Stimulated activated CD4-positive, alpha-beta T cell treated with anti-CD3 and anti-CD28 coated beads, Interleukin-2, amount 100 ng/mL, for 48 hours (primary cell): ENCODE measurements at regions not wholly inside any gene's neighbourhood (a gene's known extent, or its start where the extent isn't known, plus 50 kb on each side); places are given as distances from the start of the nearest gene placed in this dataset.
"Not testable (repeated sequence)": the region's sequence is repeated elsewhere in the genome, so short reads cannot be mapped to it uniquely, and the experiment has no call there.

Experiments
- DNase-seq, 2 donors: peaks; one replicate each; pipeline ENCODE4 v3.0.0-alpha.2; 2020

GRCh38 chr1:187563191-187563590 is 734.4 kb downstream of the PLA2G4A start:
- DNase-seq: no peak

GRCh38 chr1:187566354-187566753 is 737.6 kb downstream of the PLA2G4A start:
- no peak for DNase-seq

- DNase-seq: no peak
Measured at GRCh38 chr1:187568067-187568466, 739.3 kb downstream of the PLA2G4A start.

DNA sequence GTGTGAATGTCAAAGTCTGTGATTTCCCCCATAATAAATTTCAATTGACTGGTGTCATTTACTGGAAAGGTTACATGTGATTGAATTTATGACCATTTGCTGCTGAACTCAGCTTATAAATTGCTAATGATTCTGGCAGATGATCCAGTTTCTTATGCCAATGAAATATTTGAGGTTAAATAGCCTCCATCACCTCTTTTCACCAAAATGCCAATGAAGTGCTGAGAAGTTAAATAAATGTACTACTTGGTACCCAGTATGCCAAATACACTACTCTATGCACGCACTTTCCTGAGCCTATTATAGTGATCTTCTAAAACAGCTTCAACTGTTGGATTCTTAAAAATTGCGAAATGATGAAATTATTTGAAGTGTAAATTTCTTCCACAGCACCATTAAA is 741.4 kb downstream of the PLA2G4A start:
- no peak for DNase-seq

DNA sequence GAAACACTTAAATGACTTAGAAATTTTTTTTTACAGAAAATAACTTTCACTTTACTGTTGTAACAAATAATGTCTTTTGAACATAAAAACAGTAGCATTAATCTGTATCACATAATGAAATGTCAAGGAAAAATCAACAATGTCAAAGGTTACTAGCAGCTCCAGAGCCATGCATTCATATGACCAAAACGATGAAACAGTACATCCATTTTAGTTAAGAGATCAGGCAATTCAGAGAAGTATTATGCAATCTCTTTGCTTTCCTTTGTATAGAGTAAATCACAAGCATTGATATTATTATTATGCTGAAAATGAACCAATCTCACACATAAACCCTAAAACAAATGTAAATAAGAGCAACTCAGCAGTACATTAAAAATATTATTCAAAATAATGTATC is 748.9 kb downstream of the PLA2G4A start:
- DNase-seq: no peak

GRCh38 chr1:187588917-187589316 is 760.2 kb downstream of the PLA2G4A start:
- no peak for DNase-seq

GRCh38 chr1:187605736-187606135 is 777.0 kb downstream of the PLA2G4A start:
- DNase-seq: no peak

GRCh38 chr1:187615853-187616735 is 787.3 kb downstream of the PLA2G4A start:
- not testable (repeated sequence) for DNase-seq

DNA sequence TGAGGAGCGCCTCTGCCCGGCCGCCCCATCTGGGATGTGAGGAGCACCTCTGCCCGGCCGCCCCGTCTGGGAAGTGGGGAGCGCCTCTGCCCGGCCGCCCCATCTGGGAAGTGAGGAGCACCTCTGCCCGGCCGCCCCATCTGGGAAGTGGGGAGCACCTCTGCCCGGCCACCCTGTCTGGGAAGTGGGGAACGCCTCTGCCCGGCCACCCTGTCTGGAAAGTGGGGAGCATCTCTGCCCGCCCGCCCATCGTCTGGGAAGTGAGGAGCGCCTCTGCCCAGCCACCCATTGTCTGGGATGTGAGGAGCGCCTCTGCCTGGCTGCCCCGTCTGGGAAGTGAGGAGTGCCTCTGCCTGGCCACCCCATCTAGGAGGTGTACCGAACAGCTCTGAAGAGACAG is 788.1 kb downstream of the PLA2G4A start:
- not testable (repeated sequence) for DNase-seq

DNA sequence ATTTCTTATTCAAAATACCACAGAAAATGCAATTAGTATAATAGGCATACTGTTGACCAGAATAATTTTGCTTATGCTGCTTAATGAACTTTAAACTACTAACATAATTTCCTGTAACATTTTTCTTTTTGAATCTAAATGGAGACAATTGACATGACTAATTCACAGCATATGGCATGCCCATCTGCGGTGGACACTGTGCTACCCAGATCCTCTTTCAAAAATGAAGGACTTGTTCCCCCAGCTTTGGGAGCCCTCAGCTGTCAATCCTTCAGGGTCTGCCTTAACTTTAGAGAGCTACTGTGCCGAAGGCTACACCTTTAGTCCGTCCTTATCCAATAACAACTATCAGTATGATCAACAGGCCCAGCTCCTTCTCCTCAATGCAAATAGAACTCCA is 789.0 kb downstream of the PLA2G4A start:
- no peak for DNase-seq

- DNase-seq: no peak
Measured at GRCh38 chr1:187619175-187619574, 790.4 kb downstream of the PLA2G4A start.

DNA sequence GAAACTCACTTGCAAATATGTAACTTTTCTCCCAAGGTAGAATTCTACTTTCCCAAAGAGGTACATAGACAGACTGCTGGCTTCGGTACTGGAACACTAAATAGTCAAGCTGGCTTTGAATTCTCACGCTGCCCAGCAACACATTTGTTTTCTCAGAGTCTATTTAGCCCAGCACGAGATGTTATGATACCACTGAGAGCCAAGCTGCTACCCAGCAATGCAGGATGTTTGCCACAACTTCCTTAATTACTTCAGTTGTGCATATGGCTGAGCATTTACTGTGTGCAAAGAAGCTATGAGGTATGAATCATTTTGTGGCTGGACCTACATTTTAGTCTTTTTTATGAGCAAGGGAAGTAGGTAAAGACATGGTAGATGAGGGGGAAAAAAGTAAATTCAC is 793.2 kb downstream of the PLA2G4A start:
- no peak for DNase-seq

DNA sequence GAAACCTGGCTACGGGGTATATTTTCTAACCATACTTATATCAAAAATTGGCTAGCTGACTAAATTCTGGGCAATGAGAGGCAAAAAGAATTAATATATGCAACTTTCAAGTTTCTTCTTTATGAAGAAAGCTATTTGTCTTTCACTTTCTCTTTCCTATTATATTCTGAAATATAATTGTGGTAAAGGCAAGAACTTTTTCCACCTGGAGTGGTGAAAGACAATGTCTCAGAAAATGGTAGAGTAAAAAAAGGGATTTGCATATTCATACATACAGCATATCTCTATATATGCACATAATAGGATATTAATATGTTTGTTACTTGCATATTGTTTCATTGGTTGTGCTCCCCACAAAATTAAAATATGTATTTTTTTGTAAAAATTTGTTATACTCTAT is 793.8 kb downstream of the PLA2G4A start:
- DNase-seq: no peak

GRCh38 chr1:187624812-187625545 is 796.2 kb downstream of the PLA2G4A start:
- no peak for DNase-seq

DNA sequence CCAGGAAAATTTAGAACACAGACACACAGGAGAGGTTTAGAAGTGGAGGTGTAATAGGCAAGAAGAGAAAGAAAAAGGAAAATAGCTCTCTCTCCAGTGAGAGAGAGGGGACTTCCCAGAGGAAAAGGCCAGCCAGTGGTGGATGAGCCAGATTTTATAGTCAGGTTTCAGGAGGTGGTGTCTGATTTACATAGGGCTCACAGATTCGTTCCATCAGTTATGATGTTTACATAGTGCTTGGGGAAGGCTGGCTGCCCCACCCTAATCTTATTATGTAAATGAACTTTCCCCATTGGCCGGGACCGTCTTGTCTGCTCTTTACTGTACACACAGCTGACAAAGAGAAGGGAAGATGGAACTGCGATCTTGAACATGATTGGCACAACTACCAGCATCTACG is 797.3 kb downstream of the PLA2G4A start:
- DNase-seq: no peak

DNA sequence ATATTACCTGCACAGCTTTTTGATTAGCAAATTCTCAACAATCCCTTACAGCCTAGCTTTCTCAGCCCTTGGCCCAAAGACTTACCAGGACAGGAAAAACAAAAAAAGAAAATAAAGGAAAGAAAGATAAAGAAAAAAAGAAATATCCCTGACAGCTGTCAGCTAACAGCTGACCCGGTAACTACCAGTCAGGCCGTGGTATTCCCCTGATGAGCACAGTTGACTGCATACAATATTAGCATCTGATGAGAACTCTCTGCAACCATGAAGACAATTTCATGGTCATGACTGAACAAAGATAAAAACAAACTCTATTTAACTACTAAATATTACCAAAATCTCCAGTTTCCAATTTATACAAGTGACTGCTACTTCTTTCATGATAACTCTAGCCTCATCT is 798.8 kb downstream of the PLA2G4A start:
- no peak for DNase-seq

GRCh38 chr1:187629075-187629474 is 800.3 kb downstream of the PLA2G4A start:
- no peak for DNase-seq

GRCh38 chr1:187630653-187631380 is 802.1 kb downstream of the PLA2G4A start:
- no peak for DNase-seq

DNA sequence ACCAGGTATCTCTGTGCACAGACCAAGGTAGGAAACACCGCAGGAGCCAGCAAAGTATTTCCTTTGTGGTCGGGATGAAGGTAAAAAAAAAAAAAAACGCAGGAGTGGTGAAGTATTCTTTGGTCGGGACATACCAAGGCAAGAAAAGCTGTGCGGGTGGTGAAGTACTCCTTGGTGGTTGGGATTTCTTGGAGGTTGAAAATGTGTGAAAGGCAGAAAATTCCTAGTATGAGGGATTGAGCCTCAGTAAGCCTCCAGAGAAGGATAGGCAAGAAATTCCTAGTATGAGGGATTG is 802.6 kb downstream of the PLA2G4A start:
- DNase-seq: no peak

DNA sequence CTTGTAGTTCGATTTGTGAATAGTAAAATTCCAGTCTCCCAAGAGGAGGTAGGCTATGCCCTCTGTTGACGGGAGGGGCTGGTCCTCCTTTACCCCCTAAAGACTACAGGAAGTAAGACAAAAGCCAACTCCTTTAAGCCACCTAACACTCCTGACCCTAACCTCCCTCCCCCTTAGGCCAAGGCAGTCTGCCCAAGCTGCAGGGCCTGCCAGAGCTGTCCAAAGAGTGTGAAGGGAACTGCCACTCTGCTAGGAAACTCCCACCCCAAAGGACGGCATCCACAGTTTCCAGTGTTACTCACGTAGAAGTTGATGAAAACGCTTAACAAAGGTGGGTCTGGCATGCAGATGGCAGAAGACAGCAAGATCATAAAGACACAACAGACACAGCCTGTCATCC is 803.2 kb downstream of the PLA2G4A start:
- no peak for DNase-seq

GRCh38 chr1:187634940-187635339 is 806.2 kb downstream of the PLA2G4A start:
- no peak for DNase-seq

GRCh38 chr1:187638733-187639434 is 810.1 kb downstream of the PLA2G4A start:
- DNase-seq: no peak

GRCh38 chr1:187641015-187641414 is 812.3 kb downstream of the PLA2G4A start:
- DNase-seq: no peak
